SH-SY5Y (cell line): ENCODE measurements at regions not wholly inside any gene's neighbourhood (a gene's known extent, or its start where the extent isn't known, plus 50 kb on each side); places are given as distances from the start of the nearest gene placed in this dataset.

Experiments used
- GATA2 ChIP-seq: IDR thresholded peaks from 2 replicates; pipeline ENCODE4 v1.6.1; 2011; ENCODE audit warnings: mild to moderate bottlenecking, low read depth, low read length
- GATA3 ChIP-seq: IDR thresholded peaks from 2 replicates; pipeline ENCODE4 v1.6.1; 2011; ENCODE audit warnings: low read depth, mild to moderate bottlenecking, low read length, moderate library complexity

DNA sequence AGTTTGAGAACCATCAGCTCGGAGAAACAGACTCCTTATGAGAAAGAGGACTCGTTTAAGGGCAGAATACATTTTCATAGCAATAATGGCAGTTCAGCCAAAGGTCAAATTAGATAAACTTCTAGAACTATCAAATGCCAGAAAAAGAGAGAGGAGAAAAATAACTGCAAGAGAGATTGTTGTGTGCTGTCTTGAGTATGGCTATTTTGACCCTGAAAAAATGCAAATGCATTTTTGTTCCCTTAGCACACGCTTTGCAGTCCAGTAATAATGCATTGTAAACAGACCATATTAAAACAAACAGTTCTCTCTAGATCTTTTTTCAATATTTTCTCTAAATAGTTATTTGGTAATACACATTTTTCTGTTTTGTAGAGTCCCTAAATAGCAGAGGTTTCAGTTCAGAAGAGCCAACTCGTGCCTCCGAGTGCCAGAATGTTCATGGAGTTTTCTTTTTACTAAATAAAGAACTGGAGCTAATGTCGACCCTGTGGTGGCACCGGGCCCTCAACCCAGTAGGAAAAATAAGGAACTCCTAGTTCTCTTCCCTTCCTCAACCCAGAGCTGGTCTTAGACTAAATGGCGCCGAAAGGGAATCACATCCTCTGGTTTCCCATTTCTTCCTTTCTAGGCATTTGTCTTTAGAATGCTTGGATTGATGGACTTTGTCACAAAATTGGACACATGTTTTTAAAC lies 298.0 kb downstream of the MAP2K4 start:
- TF ChIP-seq GATA3, result no peak
- no peak for TF ChIP-seq GATA2
